PC-3 (cell line): ENCODE measurements at regions not wholly inside any gene's neighbourhood (a gene's known extent, or its start where the extent isn't known, plus 50 kb on each side); places are given as distances from the start of the nearest gene placed in this dataset.

Source experiments
- ATAC-seq: fragments of 200-7000 bp; cut with Tn5 transposase; 2 replicates; pipeline ENCODE4 v1.9.1; 2020; ENCODE audit warnings: mild to moderate bottlenecking, moderate library complexity
- BruUV-seq: library from RNA; stranded (reverse); fragments of 400-500 nt; replicated peaks from 2 replicates; lab custom pipeline; 2021; lab: Mats Ljungman, UMichigan
- CTCF ChIA-PET: fragments of 300-600 bp; sonication (Branson Sonifier 250); formaldehyde crosslinking; loops from one replicate; lab custom pipeline; 2022; ENCODE audit warnings: antibody characterized with exemption; lab: Charles Lee
- POLR2A ChIA-PET: fragments of 300-600 bp; sonication (Branson Sonifier 250); formaldehyde crosslinking; loops from one replicate; lab custom pipeline; 2022; ENCODE audit warnings: antibody characterized with exemption; ENCODE audit not compliant: unreplicated experiment; lab: Charles Lee
- DNase-seq: peaks from one replicate; pipeline ENCODE4 v3.0.0-alpha.2; 2015
- H2AFZ ChIP-seq: fragments of 300-600 bp; sonication (generic); 2 replicates; pipeline ENCODE4 v1.6.0; 2016; ENCODE audit warnings: antibody characterized with exemption, low read length
- H3F3A ChIP-seq: fragments of 300-600 bp; sonication (generic); one replicate; pipeline ENCODE4 v1.6.0; 2017; ENCODE audit warnings: antibody characterized with exemption, low read length, control low read depth, mild to moderate bottlenecking; ENCODE audit not compliant: unreplicated experiment
- H3K27ac ChIP-seq: fragments of 300-600 bp; sonication (generic); 2 replicates; pipeline ENCODE4 v1.5.1; 2016; ENCODE audit warnings: mild to moderate bottlenecking, low read length
- H3K27me3 ChIP-seq: fragments of 300-600 bp; sonication (generic); 2 replicates; pipeline ENCODE4 v1.6.1; 2016; ENCODE audit warnings: low read length, mixed read lengths
- H3K36me3 ChIP-seq: fragments of 300-600 bp; sonication (generic); 2 replicates; pipeline ENCODE4 v1.6.1; 2016; ENCODE audit warnings: low read depth, mixed run types, low read length, mixed read lengths
- H3K4me1 ChIP-seq: fragments of 300-600 bp; sonication (generic); 2 replicates; pipeline ENCODE4 v1.5.1; 2016; ENCODE audit warnings: low read length; ENCODE audit not compliant: insufficient read depth
- H3K4me2 ChIP-seq: fragments of 300-600 bp; sonication (generic); 2 replicates; pipeline ENCODE4 v1.6.0; 2016; ENCODE audit warnings: low read length
- H3K4me3 ChIP-seq: fragments of 300-600 bp; sonication (generic); 2 replicates; pipeline ENCODE4 v1.5.1; 2016; ENCODE audit warnings: mild to moderate bottlenecking, low read length, mixed read lengths
- H3K79me2 ChIP-seq: fragments of 300-600 bp; sonication (generic); 2 replicates; pipeline ENCODE4 v1.6.1; 2017; ENCODE audit warnings: low read length, mixed read lengths
- H3K9ac ChIP-seq: fragments of 300-600 bp; sonication (generic); 2 replicates; pipeline ENCODE4 v1.6.0; 2016; ENCODE audit warnings: mild to moderate bottlenecking, low read length
- H3K9me2 ChIP-seq: fragments of 300-600 bp; sonication (generic); replicated peaks from 2 replicates; pipeline ENCODE4 v1.6.1; 2016; ENCODE audit warnings: mixed run types, low read length, mixed read lengths
- H3K9me3 ChIP-seq: fragments of 300-600 bp; sonication (generic); 2 replicates; pipeline ENCODE4 v1.6.1; 2016; ENCODE audit warnings: low read length, mixed read lengths
- H4K20me1 ChIP-seq: fragments of 300-600 bp; sonication (generic); 2 replicates; pipeline ENCODE4 v1.6.1; 2016; ENCODE audit warnings: low read length, mixed read lengths
- EZH2 ChIP-seq: fragments of 300-600 bp; sonication (generic); IDR thresholded peaks from one replicate; pipeline ENCODE4 v1.6.1; 2017; ENCODE audit warnings: antibody characterized with exemption, mild to moderate bottlenecking, low read length; ENCODE audit not compliant: unreplicated experiment
- EZH2phosphoT487 ChIP-seq: fragments of 300-600 bp; sonication (generic); IDR thresholded peaks from 2 replicates; pipeline ENCODE4 v1.6.1; 2018; ENCODE audit warnings: mild to moderate bottlenecking, antibody characterized with exemption, low read length, borderline replicate concordance
- intact Hi-C: fragments of 100-400 bp; cut with micrococcal nuclease; formaldehyde crosslinking; loops from 2 replicates; pipeline ENCODE4 v1.9.0; 2023
- TF ChIP-seq, protein P1 (sequence below): fragments of 300-600 bp; sonication (generic); conservative IDR thresholded peaks from 2 replicates; pipeline ENCODE4 v1.5.1; 2017; ENCODE audit warnings: antibody characterized with exemption, low read depth, mild to moderate bottlenecking, low read length

GRCh38 chr3:194777729-194778128 is 92.0 kb downstream of the FAM43A start:
- Histone ChIP-seq H3K4me3 (no peak overlapping the region), H3K9me2 (no peaks in the 10 kb centered on the region), H3K9me3 (no peaks in the 10 kb centered on the region), H3K4me1 (peaks cover 10% of the 10 kb centered on the region), H3K27me3 (no peaks in the 10 kb centered on the region), H3K4me2 (no peak overlapping the region), H3K79me2 (no peaks in the 10 kb centered on the region), H3K27ac (no peak overlapping the region), H3K36me3 (no peaks in the 10 kb centered on the region), H4K20me1 (no peaks in the 10 kb centered on the region), H2AFZ (no peak overlapping the region), H3F3A (no peaks in the 10 kb centered on the region), H3K9ac (no peak overlapping the region)
- no TSS peak for BruUV-seq
- ChIA-PET CTCF (no interaction called here), POLR2A (no interaction called here)
- no peak for TF ChIP-seq EZH2
- TF ChIP-seq, protein P1, sequence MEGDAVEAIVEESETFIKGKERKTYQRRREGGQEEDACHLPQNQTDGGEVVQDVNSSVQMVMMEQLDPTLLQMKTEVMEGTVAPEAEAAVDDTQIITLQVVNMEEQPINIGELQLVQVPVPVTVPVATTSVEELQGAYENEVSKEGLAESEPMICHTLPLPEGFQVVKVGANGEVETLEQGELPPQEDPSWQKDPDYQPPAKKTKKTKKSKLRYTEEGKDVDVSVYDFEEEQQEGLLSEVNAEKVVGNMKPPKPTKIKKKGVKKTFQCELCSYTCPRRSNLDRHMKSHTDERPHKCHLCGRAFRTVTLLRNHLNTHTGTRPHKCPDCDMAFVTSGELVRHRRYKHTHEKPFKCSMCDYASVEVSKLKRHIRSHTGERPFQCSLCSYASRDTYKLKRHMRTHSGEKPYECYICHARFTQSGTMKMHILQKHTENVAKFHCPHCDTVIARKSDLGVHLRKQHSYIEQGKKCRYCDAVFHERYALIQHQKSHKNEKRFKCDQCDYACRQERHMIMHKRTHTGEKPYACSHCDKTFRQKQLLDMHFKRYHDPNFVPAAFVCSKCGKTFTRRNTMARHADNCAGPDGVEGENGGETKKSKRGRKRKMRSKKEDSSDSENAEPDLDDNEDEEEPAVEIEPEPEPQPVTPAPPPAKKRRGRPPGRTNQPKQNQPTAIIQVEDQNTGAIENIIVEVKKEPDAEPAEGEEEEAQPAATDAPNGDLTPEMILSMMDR = no peak
- no peak for TF ChIP-seq EZH2phosphoT487
- DNase-seq (no peak), ATAC-seq (no peak)
- intact Hi-C loops = no loop called here

- no peak for TF ChIP-seq EZH2phosphoT487
- TF ChIP-seq, protein P1 = no peak
- no peak for TF ChIP-seq EZH2
- Histone ChIP-seq H4K20me1 (no peaks in the 10 kb centered on the region), H3K27ac (no peak overlapping the region), H3K4me3 (no peak overlapping the region), H3K4me2 (no peak overlapping the region), H3K9ac (no peak overlapping the region), H3K36me3 (no peaks in the 10 kb centered on the region), H3F3A (no peaks in the 10 kb centered on the region), H3K27me3 (no peaks in the 10 kb centered on the region), H3K4me1 (no peaks in the 10 kb centered on the region), H2AFZ (no peak overlapping the region), H3K9me2 (no peaks in the 10 kb centered on the region), H3K9me3 (no peaks in the 10 kb centered on the region), H3K79me2 (no peaks in the 10 kb centered on the region)
- no TSS peak for BruUV-seq
- ChIA-PET POLR2A (no interaction called here), CTCF (no interaction called here)
- no peak for DNase-seq
- intact Hi-C loops = no loop called here
- no peak for ATAC-seq
These were observed 94.1 kb downstream of the FAM43A start for GRCh38 chr3:194779729-194780224.

GRCh38 chr3:194780706-194781105 is 95.0 kb downstream of the FAM43A start:
- no peak for DNase-seq
- no peaks in the 10 kb centered on the region for H3K79me2 ChIP-seq
- H4K20me1 ChIP-seq = no peaks in the 10 kb centered on the region
- no peak for ATAC-seq
- no peak overlapping the region for H3K9ac ChIP-seq
- no peak overlapping the region for H3K4me3 ChIP-seq
- no peak overlapping the region for H3K27ac ChIP-seq
- H3K4me2 ChIP-seq = no peak overlapping the region
- H3K27me3 ChIP-seq = no peaks in the 10 kb centered on the region
- TF ChIP-seq EZH2phosphoT487 = no peak
- TF ChIP-seq EZH2 = no peak
- TF ChIP-seq, protein P1 = no peak
- BruUV-seq = no TSS peak
- intact Hi-C loops = no loop called here
- POLR2A ChIA-PET = no interaction called here
- H3F3A ChIP-seq = no peaks in the 10 kb centered on the region
- no peaks in the 10 kb centered on the region for H3K4me1 ChIP-seq
- H3K9me3 ChIP-seq = no peaks in the 10 kb centered on the region
- no peak overlapping the region for H2AFZ ChIP-seq
- H3K36me3 ChIP-seq = no peaks in the 10 kb centered on the region
- CTCF ChIA-PET = no interaction called here
- no peaks in the 10 kb centered on the region for H3K9me2 ChIP-seq
